RWPE2 (cell line): ENCODE measurements at regions not wholly inside any gene's neighbourhood (a gene's known extent, or its start where the extent isn't known, plus 50 kb on each side); places are given as distances from the start of the nearest gene placed in this dataset.

Experiments
- ATAC-seq: fragments of 200-7000 bp; cut with Tn5 transposase; 3 replicates; pipeline ENCODE4 v1.9.1; 2021; ENCODE audit warnings: low read depth
- DNase-seq: peaks from one replicate; pipeline ENCODE4 v3.0.0-alpha.2; 2020; ENCODE audit warnings: low spot score
- H3K27ac ChIP-seq: fragments of 450-650 bp; 2 replicates; pipeline ENCODE4 v1.5.1; 2017; ENCODE audit warnings: mild to moderate bottlenecking; ENCODE audit not compliant: poor library complexity, severe bottlenecking
- H3K27me3 ChIP-seq: fragments of 250-450 bp; sonication (Bioruptor Pico); 2 replicates; pipeline ENCODE4 v1.5.1; 2021; ENCODE audit warnings: mild to moderate bottlenecking, moderate library complexity; ENCODE audit not compliant: insufficient read depth, poor library complexity, severe bottlenecking
- H3K36me3 ChIP-seq: fragments of 250-450 bp; sonication (Bioruptor Pico); 2 replicates; pipeline ENCODE4 v1.5.1; 2020; ENCODE audit warnings: low read depth, mild to moderate bottlenecking, moderate library complexity
- H3K4me1 ChIP-seq: fragments of 250-450 bp; sonication (Bioruptor Pico); 2 replicates; pipeline ENCODE4 v1.5.1; 2021; ENCODE audit warnings: mild to moderate bottlenecking, moderate library complexity; ENCODE audit not compliant: insufficient read depth, poor library complexity, severe bottlenecking
- H3K4me3 ChIP-seq: fragments of 250-450 bp; sonication (Bioruptor Pico); 2 replicates; pipeline ENCODE4 v1.5.1; 2021; ENCODE audit warnings: mild to moderate bottlenecking, moderate library complexity; ENCODE audit not compliant: severe bottlenecking
- H3K9me3 ChIP-seq: fragments of 250-450 bp; sonication (Bioruptor Pico); 2 replicates; pipeline ENCODE4 v1.5.1; 2021; ENCODE audit warnings: mild to moderate bottlenecking, moderate library complexity; ENCODE audit not compliant: severe bottlenecking
- CTCF ChIP-seq: fragments of 450-650 bp; IDR thresholded peaks from one replicate; pipeline ENCODE4 v1.5.1; 2017; ENCODE audit warnings: mild to moderate bottlenecking, moderate library complexity; ENCODE audit not compliant: poor library complexity, severe bottlenecking

GRCh38 chr7:17030559-17030958 is 148.8 kb upstream of the AGR3 start:
- TF ChIP-seq CTCF: no peak
- H3K9me3 ChIP-seq: no peaks in the 10 kb centered on the region
- H3K27me3 ChIP-seq: no peaks in the 10 kb centered on the region
- DNase-seq (no peak), ATAC-seq (no peak)
- no peaks in the 10 kb centered on the region for H3K36me3 ChIP-seq
- H3K4me3 ChIP-seq: no peak overlapping the region
- no peaks in the 10 kb centered on the region for H3K4me1 ChIP-seq
- no peak overlapping the region for H3K27ac ChIP-seq

- ATAC-seq (no peak), DNase-seq (no peak)
- H3K9me3 ChIP-seq: no peaks in the 10 kb centered on the region
- no peak for TF ChIP-seq CTCF
- H3K4me3 ChIP-seq: no peak overlapping the region
- H3K27me3 ChIP-seq: no peaks in the 10 kb centered on the region
- no peaks in the 10 kb centered on the region for H3K36me3 ChIP-seq
- H3K4me1 ChIP-seq: no peaks in the 10 kb centered on the region
- H3K27ac ChIP-seq: no peak overlapping the region
These were observed 150.2 kb upstream of the AGR3 start for GRCh38 chr7:17031906-17032551.

- Histone ChIP-seq H3K36me3 (no peaks in the 10 kb centered on the region), H3K27ac (no peak overlapping the region), H3K4me3 (no peak overlapping the region), H3K27me3 (no peaks in the 10 kb centered on the region), H3K9me3 (no peaks in the 10 kb centered on the region), H3K4me1 (no peaks in the 10 kb centered on the region)
- ATAC-seq (no peak), DNase-seq (no peak)
- TF ChIP-seq CTCF: no peak
These were observed 151.5 kb upstream of the AGR3 start for GRCh38 chr7:17033245-17033644.

- no peaks in the 10 kb centered on the region for H3K27me3 ChIP-seq
- ATAC-seq (no peak), DNase-seq (no peak)
- no peaks in the 10 kb centered on the region for H3K9me3 ChIP-seq
- H3K36me3 ChIP-seq: no peaks in the 10 kb centered on the region
- H3K4me3 ChIP-seq: no peak overlapping the region
- TF ChIP-seq CTCF: no peak
- H3K27ac ChIP-seq: no peak overlapping the region
- peaks cover 16% of the 10 kb centered on the region for H3K4me1 ChIP-seq
These were observed 154.8 kb upstream of the AGR3 start for GRCh38 chr7:17036584-17036983.

- peaks cover 23% of the 10 kb centered on the region for H3K4me1 ChIP-seq
- ATAC-seq: no peak
- no peak for TF ChIP-seq CTCF
These were observed 155.6 kb upstream of the AGR3 start for GRCh38 chr7:17037356-17037755.

More at GRCh38 chr7:17037356-17037755, 155.6 kb upstream of the AGR3 start:
- H3K36me3 ChIP-seq: no peaks in the 10 kb centered on the region
- H3K27ac ChIP-seq: no peak overlapping the region
- no peaks in the 10 kb centered on the region for H3K27me3 ChIP-seq
- no peak overlapping the region for H3K4me3 ChIP-seq
- no peak for DNase-seq
- H3K9me3 ChIP-seq: no peaks in the 10 kb centered on the region
